Left lung (tissue), 4 donors: ENCODE measurements at regions not wholly inside any gene's neighbourhood (a gene's known extent, or its start where the extent isn't known, plus 50 kb on each side); places are given as distances from the start of the nearest gene placed in this dataset.

Experiments used
- ATAC-seq: fragments of 200-7000 bp; cut with Tn5 transposase; one replicate; pipeline ENCODE4 v1.9.1; 2020; ENCODE audit warnings: moderate library complexity
- DNase-seq, 4 donors: peaks; one replicate each; pipeline ENCODE4 v3.0.0-alpha.2; 2013 to 2020
- H3K27ac ChIP-seq, 2 donors: fragments of 200-600 bp; sonication (generic) in 1 of 2; one replicate each; pipeline versions ENCODE4 v1.5.0 to v1.8.0; 2020 to 2021
- H3K27me3 ChIP-seq, 2 donors: fragments of 200-600 bp; sonication (generic) in 1 of 2; one replicate each; pipeline versions ENCODE4 v1.5.0 to v1.8.0; 2020 to 2021
- H3K36me3 ChIP-seq, 2 donors: fragments of 200-600 bp; sonication (generic) in 1 of 2; one replicate each; pipeline versions ENCODE4 v1.5.0 to v1.8.0; 2020 to 2021
- H3K4me1 ChIP-seq, 2 donors: fragments of 200-600 bp; one replicate each; pipeline ENCODE4 v1.8.0; 2021
- H3K4me3 ChIP-seq, 2 donors: fragments of 200-600 bp; sonication (generic) in 1 of 2; one replicate each; pipeline versions ENCODE4 v1.5.0 to v1.8.0; 2020 to 2021; ENCODE audit warnings: mild to moderate bottlenecking in 1 of 2
- H3K9me3 ChIP-seq, 2 donors: fragments of 200-600 bp; sonication (generic) in 1 of 2; one replicate each; pipeline versions ENCODE4 v1.5.0 to v1.8.0; 2020 to 2021
- CTCF ChIP-seq, 2 donors: fragments of 200-600 bp; sonication (generic) in 1 of 2; IDR thresholded peaks; one replicate each; pipeline versions ENCODE4 v1.5.0 to v1.8.0; 2021; ENCODE audit warnings: antibody characterized with exemption in 2 of 2
- intact Hi-C, 2 donors: fragments of 100-400 bp; cut with DNase I; formaldehyde crosslinking; loops; one replicate each; pipeline versions ENCODE4 v1.11.2 to v1.14.2; 2022
- donor health status: DM: no; HTN: yes; CAD: no.
- donor health status: DM: no; HTN: no; CAD: no.

- H3K9me3 ChIP-seq, result no peaks in the 10 kb centered on the region
- H3K4me3 ChIP-seq, result no peak overlapping the region
- no peak for DNase-seq
- intact Hi-C loops, result no loop called here
- no peaks in the 10 kb centered on the region for H3K4me1 ChIP-seq
- TF ChIP-seq CTCF (IDR thresholded peaks at IDR 0.05), result no peak
- peaks cover 0 to 54% of the 10 kb centered on the region in 2 donors for H3K27me3 ChIP-seq
- H3K36me3 ChIP-seq, result no peaks in the 10 kb centered on the region
- H3K27ac ChIP-seq, result no peak overlapping the region
- ATAC-seq, result no peak
These were observed 206.6 kb upstream of the GRIK3 start for GRCh38 chr1:37240897-37241296.

DNA sequence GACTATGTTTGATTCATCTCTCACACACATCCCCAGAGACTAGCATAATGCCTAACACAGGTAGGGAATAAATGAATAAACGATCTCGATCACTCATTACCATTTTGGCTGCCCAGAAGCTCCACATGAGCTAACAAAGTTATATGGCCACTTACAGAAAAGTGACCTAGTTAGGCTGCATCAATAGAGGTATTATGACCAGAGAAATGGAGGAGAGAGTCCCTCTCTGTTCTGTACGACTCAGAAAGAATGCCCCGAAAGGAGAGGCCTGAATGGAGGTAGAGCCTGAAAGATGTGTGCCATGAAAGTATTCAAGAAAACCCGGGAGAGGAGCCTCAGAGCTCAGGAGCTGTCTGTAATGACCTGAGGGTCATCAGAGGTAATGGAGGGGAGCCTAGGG lies 208.2 kb upstream of the GRIK3 start:
- H3K4me3 ChIP-seq, result no peak overlapping the region
- intact Hi-C loops, result no loop called here

DNA sequence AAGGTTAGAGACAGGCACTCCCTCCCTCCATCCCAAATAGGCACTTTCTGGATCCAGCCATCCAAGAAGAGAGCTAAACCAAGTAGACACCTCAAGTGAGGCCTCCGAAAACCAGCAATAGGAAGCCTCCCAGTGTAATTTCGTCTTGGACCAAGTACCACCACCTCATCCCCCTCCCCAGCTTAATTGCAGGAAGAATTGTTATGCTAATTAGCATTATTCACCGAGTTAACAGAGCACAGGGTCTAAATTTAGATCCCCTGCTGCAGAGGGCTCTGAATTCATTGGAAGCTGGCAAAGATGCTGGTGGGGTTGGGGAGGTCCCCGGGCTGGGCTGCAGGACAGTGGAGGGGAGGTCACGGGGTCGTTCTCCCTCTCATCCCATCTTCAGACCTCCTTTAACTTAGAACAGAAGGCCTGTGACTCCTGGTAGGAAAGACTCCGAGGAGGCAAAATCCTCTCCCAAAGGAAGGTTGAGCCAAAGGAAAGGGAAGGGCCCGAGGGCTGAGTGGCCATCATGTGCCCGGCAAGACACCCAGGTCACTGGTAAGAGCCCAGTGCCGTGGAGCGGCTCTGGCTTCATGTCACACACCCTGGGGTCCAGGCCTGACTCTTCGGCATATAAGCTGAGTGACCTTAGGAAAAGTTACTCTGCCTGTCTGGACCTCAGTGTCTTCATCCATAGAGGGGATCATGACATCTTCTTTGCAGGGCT lies 209.2 kb upstream of the GRIK3 start:
- Histone ChIP-seq H3K4me1 (no peaks in the 10 kb centered on the region), H3K9me3 (no peaks in the 10 kb centered on the region), H3K27ac (no peak overlapping the region), H3K4me3 (no peak overlapping the region), H3K27me3 (peaks cover 0 to 56% of the 10 kb centered on the region in 2 donors), H3K36me3 (no peaks in the 10 kb centered on the region)
- DNase-seq (no peak), ATAC-seq (no peak)
- no peak for TF ChIP-seq CTCF (IDR thresholded peaks at IDR 0.05)
- intact Hi-C loops, result no loop called here

More for the DNA sequence above, 208.2 kb upstream of the GRIK3 start:
- no peak for ATAC-seq
- DNase-seq, result no peak
- Histone ChIP-seq H3K27ac (no peak overlapping the region), H3K36me3 (no peaks in the 10 kb centered on the region), H3K27me3 (peaks cover 0 to 48% of the 10 kb centered on the region in 2 donors), H3K9me3 (no peaks in the 10 kb centered on the region), H3K4me1 (no peaks in the 10 kb centered on the region)
- no peak for TF ChIP-seq CTCF (IDR thresholded peaks at IDR 0.05)

GRCh38 chr1:37244083-37244480 lies 209.8 kb upstream of the GRIK3 start:
- DNase-seq (no peak), ATAC-seq (no peak)
- H3K9me3 ChIP-seq, result no peaks in the 10 kb centered on the region
- H3K4me1 ChIP-seq, result no peaks in the 10 kb centered on the region
- H3K27me3 ChIP-seq, result peaks cover 0 to 53% of the 10 kb centered on the region in 2 donors
- intact Hi-C loops, result no loop called here
- TF ChIP-seq CTCF (IDR thresholded peaks at IDR 0.05), result no peak
- no peak overlapping the region for H3K4me3 ChIP-seq
- no peaks in the 10 kb centered on the region for H3K36me3 ChIP-seq
- no peak overlapping the region for H3K27ac ChIP-seq

GRCh38 chr1:37244815-37245214 lies 210.5 kb upstream of the GRIK3 start:
- Histone ChIP-seq H3K27ac (no peak overlapping the region), H3K36me3 (no peaks in the 10 kb centered on the region), H3K4me3 (no peak overlapping the region), H3K4me1 (no peaks in the 10 kb centered on the region), H3K27me3 (peaks cover 0 to 51% of the 10 kb centered on the region in 2 donors), H3K9me3 (no peaks in the 10 kb centered on the region)
- DNase-seq, result no peak
- no peak for ATAC-seq
- intact Hi-C loops, result no loop called here
- TF ChIP-seq CTCF (IDR thresholded peaks at IDR 0.05), result no peak
